Testis (tissue), 2 donors: ENCODE measurements at regions not wholly inside any gene's neighbourhood (a gene's known extent, or its start where the extent isn't known, plus 50 kb on each side); places are given as distances from the start of the nearest gene placed in this dataset.

Experiments used
- POLR2A ChIP-seq: fragments of 450-650 bp; IDR thresholded peaks from one replicate; pipeline ENCODE4 v1.6.1; 2017; ENCODE audit warnings: antibody characterized with exemption, mild to moderate bottlenecking, moderate library complexity
- TF ChIP-seq, protein P1 (sequence below), 3 experiments: fragments of 450-650 bp in 2 of 3; fragments of 200-600 bp in 1 of 3; sonication (generic) in 1 of 3; IDR thresholded peaks; one replicate each; pipeline ENCODE4 v1.5.1; 2016 to 2019; ENCODE audit warnings: antibody characterized with exemption in 3 of 3, mild to moderate bottlenecking in 2 of 3, moderate library complexity in 1 of 3

DNA sequence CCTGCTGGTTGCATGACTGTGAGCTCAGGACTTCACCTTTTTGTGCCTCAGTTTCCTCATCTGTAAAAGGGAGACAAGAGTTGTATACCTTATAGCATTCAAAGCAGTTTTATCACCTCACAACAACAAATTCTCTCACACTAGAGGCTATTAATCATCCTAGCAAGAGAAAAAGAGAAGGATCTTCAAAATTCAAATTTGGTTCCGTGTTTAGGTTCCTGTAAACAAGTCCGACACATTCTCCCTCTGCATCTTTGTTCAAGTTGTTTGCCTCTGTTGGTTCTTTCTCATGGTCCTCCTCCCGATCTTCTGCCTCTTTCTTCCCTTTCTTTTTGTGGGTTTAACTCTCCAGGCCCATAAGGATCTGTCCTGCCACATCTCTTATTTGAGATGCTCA, 218.0 kb downstream of the PIK3R1 start:
- TF ChIP-seq POLR2A: no peak
- TF ChIP-seq, protein P1, sequence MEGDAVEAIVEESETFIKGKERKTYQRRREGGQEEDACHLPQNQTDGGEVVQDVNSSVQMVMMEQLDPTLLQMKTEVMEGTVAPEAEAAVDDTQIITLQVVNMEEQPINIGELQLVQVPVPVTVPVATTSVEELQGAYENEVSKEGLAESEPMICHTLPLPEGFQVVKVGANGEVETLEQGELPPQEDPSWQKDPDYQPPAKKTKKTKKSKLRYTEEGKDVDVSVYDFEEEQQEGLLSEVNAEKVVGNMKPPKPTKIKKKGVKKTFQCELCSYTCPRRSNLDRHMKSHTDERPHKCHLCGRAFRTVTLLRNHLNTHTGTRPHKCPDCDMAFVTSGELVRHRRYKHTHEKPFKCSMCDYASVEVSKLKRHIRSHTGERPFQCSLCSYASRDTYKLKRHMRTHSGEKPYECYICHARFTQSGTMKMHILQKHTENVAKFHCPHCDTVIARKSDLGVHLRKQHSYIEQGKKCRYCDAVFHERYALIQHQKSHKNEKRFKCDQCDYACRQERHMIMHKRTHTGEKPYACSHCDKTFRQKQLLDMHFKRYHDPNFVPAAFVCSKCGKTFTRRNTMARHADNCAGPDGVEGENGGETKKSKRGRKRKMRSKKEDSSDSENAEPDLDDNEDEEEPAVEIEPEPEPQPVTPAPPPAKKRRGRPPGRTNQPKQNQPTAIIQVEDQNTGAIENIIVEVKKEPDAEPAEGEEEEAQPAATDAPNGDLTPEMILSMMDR (IDR thresholded peaks at IDR 0.05): no peak
